ENCODE measurements at regions not wholly inside any gene's neighbourhood (a gene's known extent, or its start where the extent isn't known, plus 50 kb on each side); places are given as distances from the start of the nearest gene placed in this dataset.

GRCh38 chr11:127478826-127479225 is 478.3 kb upstream of the KIRREL3 start:
- BruUV-seq (replicated peaks) = no TSS peak

GRCh38 chr11:127474766-127475165 is 474.2 kb upstream of the KIRREL3 start:
- no TSS peak for BruUV-seq (replicated peaks)
- H3K9me3 ChIP-seq (ENCODE audit: low read length) = no peaks in the 10 kb centered on the region
- H4K20me1 ChIP-seq (ENCODE audit: insufficient read depth, low read length) = no peaks in the 10 kb centered on the region
- POLR2A ChIA-PET = no interaction called here
- H2AFZ ChIP-seq (ENCODE audit: low read length) = no peak overlapping the region
- TF ChIP-seq CTCF (conservative IDR thresholded peaks at IDR 0.05; ENCODE audit: low read length) = no peak
- no peak for TF ChIP-seq EZH2phosphoT487 (IDR thresholded peaks at IDR 0.05; ENCODE audit: borderline replicate concordance, low read depth, low read length)
- H3K4me1 ChIP-seq (ENCODE audit: insufficient read depth, low read length, poor library complexity, severe bottlenecking) = no peaks in the 10 kb centered on the region
- H3K9me2 ChIP-seq (ENCODE audit: insufficient read depth, low read length) = no peaks in the 10 kb centered on the region
- H3K79me2 ChIP-seq (ENCODE audit: insufficient read depth, low read depth, low read length) = no peaks in the 10 kb centered on the region
- intact Hi-C loops (cut with micrococcal nuclease; ENCODE audit: unreplicated experiment) = no loop called here
- no peaks in the 10 kb centered on the region for H3K36me3 ChIP-seq (ENCODE audit: insufficient read depth, low read length)
- no peak overlapping the region for H3K27ac ChIP-seq (ENCODE audit: low read depth, low read length, poor library complexity, severe bottlenecking)
- no peak for DNase-seq (ENCODE audit: low spot score)
- H3K4me3 ChIP-seq (ENCODE audit: low read depth, low read length, poor library complexity, severe bottlenecking) = no peak overlapping the region
- CTCF ChIA-PET (ENCODE audit: unreplicated experiment) = no interaction called here
- H3K4me2 ChIP-seq (ENCODE audit: low read length) = no peak overlapping the region

More at GRCh38 chr11:127478826-127479225, 478.3 kb upstream of the KIRREL3 start:
- Histone ChIP-seq H3K9me2 (ENCODE audit: insufficient read depth, low read length) (no peaks in the 10 kb centered on the region), H2AFZ (ENCODE audit: low read length) (no peak overlapping the region), H3K4me2 (ENCODE audit: low read length) (no peak overlapping the region), H3K36me3 (ENCODE audit: insufficient read depth, low read length) (no peaks in the 10 kb centered on the region), H3K4me1 (ENCODE audit: insufficient read depth, low read length, poor library complexity, severe bottlenecking) (no peaks in the 10 kb centered on the region), H3K4me3 (ENCODE audit: low read depth, low read length, poor library complexity, severe bottlenecking) (no peak overlapping the region), H4K20me1 (ENCODE audit: insufficient read depth, low read length) (no peaks in the 10 kb centered on the region), H3K79me2 (ENCODE audit: insufficient read depth, low read depth, low read length) (no peaks in the 10 kb centered on the region), H3K9me3 (ENCODE audit: low read length) (no peaks in the 10 kb centered on the region), H3K27ac (ENCODE audit: low read depth, low read length, poor library complexity, severe bottlenecking) (no peak overlapping the region)
- DNase-seq (ENCODE audit: low spot score) = no peak
- ChIA-PET POLR2A (no interaction called here), CTCF (ENCODE audit: unreplicated experiment) (no interaction called here)
- no peak for TF ChIP-seq CTCF (conservative IDR thresholded peaks at IDR 0.05; ENCODE audit: low read length)
- no peak for TF ChIP-seq EZH2phosphoT487 (IDR thresholded peaks at IDR 0.05; ENCODE audit: borderline replicate concordance, low read depth, low read length)
- intact Hi-C loops (cut with micrococcal nuclease; ENCODE audit: unreplicated experiment) = no loop called here

GRCh38 chr11:127472505-127472904 is 471.9 kb upstream of the KIRREL3 start:
- no peaks in the 10 kb centered on the region for H4K20me1 ChIP-seq (ENCODE audit: insufficient read depth, low read length)
- H3K4me2 ChIP-seq (ENCODE audit: low read length) = no peak overlapping the region
- H3K4me1 ChIP-seq (ENCODE audit: insufficient read depth, low read length, poor library complexity, severe bottlenecking) = no peaks in the 10 kb centered on the region
- POLR2A ChIA-PET = no interaction called here
- no peaks in the 10 kb centered on the region for H3K36me3 ChIP-seq (ENCODE audit: insufficient read depth, low read length)
- no peaks in the 10 kb centered on the region for H3K9me3 ChIP-seq (ENCODE audit: low read length)
- H2AFZ ChIP-seq (ENCODE audit: low read length) = no peak overlapping the region
- intact Hi-C loops (cut with micrococcal nuclease; ENCODE audit: unreplicated experiment) = no loop called here
- H3K79me2 ChIP-seq (ENCODE audit: insufficient read depth, low read depth, low read length) = no peaks in the 10 kb centered on the region
- DNase-seq (ENCODE audit: low spot score) = no peak
- H3K4me3 ChIP-seq (ENCODE audit: low read depth, low read length, poor library complexity, severe bottlenecking) = no peak overlapping the region
- no peaks in the 10 kb centered on the region for H3K9me2 ChIP-seq (ENCODE audit: insufficient read depth, low read length)
- BruUV-seq (replicated peaks) = no TSS peak
- no peak overlapping the region for H3K27ac ChIP-seq (ENCODE audit: low read depth, low read length, poor library complexity, severe bottlenecking)
- TF ChIP-seq EZH2phosphoT487 (IDR thresholded peaks at IDR 0.05; ENCODE audit: borderline replicate concordance, low read depth, low read length) (no peak), CTCF (conservative IDR thresholded peaks at IDR 0.05; ENCODE audit: low read length) (no peak)
- CTCF ChIA-PET (ENCODE audit: unreplicated experiment) = no interaction called here
